ENCODE measurements at regions not wholly inside any gene's neighbourhood (a gene's known extent, or its start where the extent isn't known, plus 50 kb on each side); places are given as distances from the start of the nearest gene placed in this dataset.
A peak's percentile ranks its signal among the peaks of the same experiment; 100 is the strongest.

DNA sequence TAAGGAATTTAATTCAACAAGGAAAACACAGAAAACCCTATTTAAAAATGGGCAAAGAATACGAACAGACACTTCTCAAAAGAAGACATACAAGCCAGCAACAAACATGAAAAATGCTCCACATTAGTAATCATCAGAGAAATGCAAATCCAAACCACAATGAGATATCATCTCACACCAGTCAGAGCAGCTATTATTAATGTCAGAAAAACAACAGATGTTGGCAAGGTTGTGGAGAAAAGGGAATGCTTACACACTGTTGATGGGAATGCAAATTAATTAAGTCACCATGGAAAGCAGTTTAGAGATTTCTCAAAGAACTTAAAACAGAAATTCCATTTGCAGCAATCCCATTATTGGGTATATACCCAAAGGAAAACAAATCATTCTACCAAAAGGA is 55.2 kb downstream of the GCC1 start:
- peaks cover 8% of the 10 kb centered on the region for H3K36me3 ChIP-seq
- no peak for DNase-seq (ENCODE audit: low spot score)
- H3K4me1 Mint-ChIP-seq = peaks cover 7% of the 10 kb centered on the region
- H3K9ac ChIP-seq = no peak overlapping the region
- peaks cover 23% of the 10 kb centered on the region for H3K27me3 ChIP-seq
- no peak overlapping the region for H3K4me3 Mint-ChIP-seq
- H3K4me1 ChIP-seq = peaks cover 24% of the 10 kb centered on the region
- no peak overlapping the region for H3K4me3 ChIP-seq
- no peaks in the 10 kb centered on the region for H3K36me3 Mint-ChIP-seq
- peaks cover 26% of the 10 kb centered on the region for H3F3A ChIP-seq (ENCODE audit: low read depth)
- no peak overlapping the region for H3K27ac Mint-ChIP-seq
- peaks cover 10% of the 10 kb centered on the region for H3K9me3 ChIP-seq (ENCODE audit: low read depth)
- peaks cover 16% of the 10 kb centered on the region for H3K9me3 Mint-ChIP-seq
- no peak overlapping the region for H2AFZ ChIP-seq (replicated peaks)
- H4K20me1 ChIP-seq (ENCODE audit: low read depth) = peaks cover 4% of the 10 kb centered on the region
- no peaks in the 10 kb centered on the region for H3K27me3 Mint-ChIP-seq (ENCODE audit: insufficient read depth, low read depth)
- H3K27ac ChIP-seq = no peak overlapping the region
- TF ChIP-seq EZH2phosphoT487 (IDR thresholded peaks at IDR 0.05) (no peak), EZH2 (IDR thresholded peaks at IDR 0.05) (no peak)
- TF ChIP-seq, protein P1, sequence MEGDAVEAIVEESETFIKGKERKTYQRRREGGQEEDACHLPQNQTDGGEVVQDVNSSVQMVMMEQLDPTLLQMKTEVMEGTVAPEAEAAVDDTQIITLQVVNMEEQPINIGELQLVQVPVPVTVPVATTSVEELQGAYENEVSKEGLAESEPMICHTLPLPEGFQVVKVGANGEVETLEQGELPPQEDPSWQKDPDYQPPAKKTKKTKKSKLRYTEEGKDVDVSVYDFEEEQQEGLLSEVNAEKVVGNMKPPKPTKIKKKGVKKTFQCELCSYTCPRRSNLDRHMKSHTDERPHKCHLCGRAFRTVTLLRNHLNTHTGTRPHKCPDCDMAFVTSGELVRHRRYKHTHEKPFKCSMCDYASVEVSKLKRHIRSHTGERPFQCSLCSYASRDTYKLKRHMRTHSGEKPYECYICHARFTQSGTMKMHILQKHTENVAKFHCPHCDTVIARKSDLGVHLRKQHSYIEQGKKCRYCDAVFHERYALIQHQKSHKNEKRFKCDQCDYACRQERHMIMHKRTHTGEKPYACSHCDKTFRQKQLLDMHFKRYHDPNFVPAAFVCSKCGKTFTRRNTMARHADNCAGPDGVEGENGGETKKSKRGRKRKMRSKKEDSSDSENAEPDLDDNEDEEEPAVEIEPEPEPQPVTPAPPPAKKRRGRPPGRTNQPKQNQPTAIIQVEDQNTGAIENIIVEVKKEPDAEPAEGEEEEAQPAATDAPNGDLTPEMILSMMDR (IDR thresholded peaks at IDR 0.05) = no peak
- H3K79me2 ChIP-seq (ENCODE audit: low read depth) = no peaks in the 10 kb centered on the region
- no peak overlapping the region for H3K4me2 ChIP-seq

DNA sequence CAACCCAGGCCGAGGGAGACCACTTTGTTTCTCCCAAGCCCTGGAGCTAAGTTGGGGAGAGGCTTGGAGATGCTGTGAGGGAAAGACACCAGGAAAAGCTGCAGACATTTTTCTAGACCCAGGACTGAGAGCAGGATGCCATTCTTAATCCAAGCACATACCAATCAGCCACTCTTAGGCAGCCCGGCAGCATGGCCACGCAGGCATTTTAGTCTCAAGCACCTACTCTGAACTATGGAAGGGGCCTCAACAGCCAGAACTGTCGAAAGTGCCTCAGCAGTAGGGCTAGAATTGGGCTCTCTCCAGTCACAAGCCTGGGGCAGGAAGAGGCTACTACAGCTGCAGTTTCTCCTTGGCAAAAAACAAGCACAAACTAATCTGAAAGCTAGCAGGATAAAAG is 57.8 kb downstream of the GCC1 start:
- Mint-ChIP-seq H3K4me3 (no peak overlapping the region), H3K27ac (no peak overlapping the region), H3K4me1 (peaks cover 7% of the 10 kb centered on the region), H3K9me3 (peaks cover 16% of the 10 kb centered on the region), H3K27me3 (ENCODE audit: insufficient read depth, low read depth) (no peaks in the 10 kb centered on the region), H3K36me3 (no peaks in the 10 kb centered on the region)
- no peak overlapping the region for H2AFZ ChIP-seq (replicated peaks)
- peaks cover 10% of the 10 kb centered on the region for H3K9me3 ChIP-seq (ENCODE audit: low read depth)
- DNase-seq (ENCODE audit: low spot score) = peak; percentile 18
- no peaks in the 10 kb centered on the region for H3K79me2 ChIP-seq (ENCODE audit: low read depth)
- H3F3A ChIP-seq (ENCODE audit: low read depth) = peaks cover 24% of the 10 kb centered on the region
- no peak overlapping the region for H3K27ac ChIP-seq
- TF ChIP-seq, protein P1 (IDR thresholded peaks at IDR 0.05) = no peak
- TF ChIP-seq EZH2 (IDR thresholded peaks at IDR 0.05) = no peak
- peaks cover 8% of the 10 kb centered on the region for H3K36me3 ChIP-seq
- peaks cover 32% of the 10 kb centered on the region for H3K27me3 ChIP-seq
- H3K4me3 ChIP-seq = no peak overlapping the region
- peaks cover 14% of the 10 kb centered on the region for H3K4me1 ChIP-seq
- no peak overlapping the region for H3K9ac ChIP-seq
- no peak overlapping the region for H3K4me2 ChIP-seq
- H4K20me1 ChIP-seq (ENCODE audit: low read depth) = peaks cover 4% of the 10 kb centered on the region

DNA sequence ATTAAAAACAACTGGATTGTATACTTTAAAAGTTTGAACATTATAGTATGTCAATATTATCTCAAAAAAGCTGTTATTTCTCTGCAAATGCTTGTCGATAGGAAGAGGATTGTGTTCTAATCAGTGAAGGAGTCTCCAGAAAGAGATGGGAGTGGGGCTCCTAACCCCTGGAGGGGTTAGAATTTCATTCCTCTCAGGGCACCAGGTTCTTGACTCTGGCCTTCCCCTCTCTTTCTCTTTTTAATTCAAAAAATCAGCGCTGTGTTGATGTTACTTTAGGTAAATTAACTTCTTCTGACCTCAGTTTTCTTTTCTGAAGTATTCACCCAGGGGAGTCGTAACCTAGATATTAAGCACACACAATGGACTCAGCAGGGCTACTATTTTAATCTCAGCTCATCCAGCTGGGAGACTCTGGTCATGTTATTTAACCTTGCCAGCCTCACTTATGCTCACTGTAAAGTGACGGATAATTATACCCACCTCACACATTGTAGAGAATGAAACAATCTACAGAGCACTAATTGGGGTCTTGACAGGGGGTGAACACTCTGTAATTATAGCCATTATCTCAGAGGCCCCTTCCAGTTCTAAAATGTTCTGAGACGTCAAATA is 59.4 kb downstream of the GCC1 start:
- peak; percentile 46 for DNase-seq (ENCODE audit: low spot score)
- Histone ChIP-seq H3K27ac (no peak overlapping the region), H3K9me3 (ENCODE audit: low read depth) (peaks cover 10% of the 10 kb centered on the region), H3F3A (ENCODE audit: low read depth) (peaks cover 24% of the 10 kb centered on the region), H3K79me2 (ENCODE audit: low read depth) (no peaks in the 10 kb centered on the region), H3K9ac (no peak overlapping the region), H3K36me3 (peaks cover 8% of the 10 kb centered on the region), H3K4me1 (peaks cover 14% of the 10 kb centered on the region), H3K4me3 (no peak overlapping the region), H3K4me2 (no peak overlapping the region), H4K20me1 (ENCODE audit: low read depth) (peaks cover 4% of the 10 kb centered on the region), H2AFZ (replicated peaks) (no peak overlapping the region), H3K27me3 (peaks cover 32% of the 10 kb centered on the region)
- H3K9me3 Mint-ChIP-seq = peaks cover 24% of the 10 kb centered on the region
- no peak overlapping the region for H3K4me3 Mint-ChIP-seq
- H3K27me3 Mint-ChIP-seq (ENCODE audit: insufficient read depth, low read depth) = peaks cover 6% of the 10 kb centered on the region
- no peak overlapping the region for H3K27ac Mint-ChIP-seq
- TF ChIP-seq, protein P1 (IDR thresholded peaks at IDR 0.05) = no peak
- no peak for TF ChIP-seq EZH2 (IDR thresholded peaks at IDR 0.05)
- peak; percentile 99 for TF ChIP-seq EZH2phosphoT487 (IDR thresholded peaks at IDR 0.05)
- no peaks in the 10 kb centered on the region for H3K36me3 Mint-ChIP-seq
- peaks cover 7% of the 10 kb centered on the region for H3K4me1 Mint-ChIP-seq

Measured in neural progenitor cell (in vitro differentiated cells).